Muscle of leg (tissue), 3 donors: ENCODE measurements at regions not wholly inside any gene's neighbourhood (a gene's known extent, or its start where the extent isn't known, plus 50 kb on each side); places are given as distances from the start of the nearest gene placed in this dataset.

Source experiments
- DNase-seq: peaks from one replicate; pipeline ENCODE4 v3.0.0; 2013
- H3K27ac ChIP-seq: one replicate; pipeline ENCODE4 v1.5.1; 2013; ENCODE audit warnings: mild to moderate bottlenecking, low read length, control low read depth
- H3K27me3 ChIP-seq: one replicate; pipeline ENCODE4 v1.6.1; 2013; ENCODE audit warnings: low read length; ENCODE audit not compliant: control insufficient read depth, insufficient read depth
- H3K36me3 ChIP-seq: one replicate; pipeline ENCODE4 v1.6.1; 2013; ENCODE audit warnings: low read length; ENCODE audit not compliant: control insufficient read depth, insufficient read depth
- H3K4me1 ChIP-seq: one replicate; pipeline ENCODE4 v1.6.1; 2013; ENCODE audit warnings: low read length; ENCODE audit not compliant: control insufficient read depth, insufficient read depth
- H3K4me3 ChIP-seq: one replicate; pipeline ENCODE4 v1.5.1; 2013; ENCODE audit warnings: low read length, control low read depth
- H3K9me3 ChIP-seq: replicated peaks from 2 replicates; pipeline ENCODE4 v1.6.1; 2013; ENCODE audit warnings: low read depth, low read length; ENCODE audit not compliant: control insufficient read depth
- WGBS: methylation state at CpG from one replicate; pipeline ENCODE4 v1.1.5; 2013; ENCODE audit warnings: missing lambda C conversion rate; ENCODE audit not compliant: insufficient coverage; 5-methylcytosine and 5-hydroxymethylcytosine counted together

- Histone ChIP-seq H3K36me3 (no peaks in the 10 kb centered on the region), H3K4me3 (no peak overlapping the region), H3K4me1 (no peaks in the 10 kb centered on the region), H3K9me3 (no peaks in the 10 kb centered on the region), H3K27ac (no peak overlapping the region), H3K27me3 (no peaks in the 10 kb centered on the region)
- no peak for DNase-seq
These were observed 114.0 kb upstream of the OBI1 start for GRCh38 chr13:78772933-78773332.

GRCh38 chr13:78770601-78771000 is 111.6 kb upstream of the OBI1 start:
- H3K36me3 ChIP-seq: no peaks in the 10 kb centered on the region
- H3K9me3 ChIP-seq: no peaks in the 10 kb centered on the region
- no peaks in the 10 kb centered on the region for H3K4me1 ChIP-seq
- no peak for DNase-seq
- H3K27me3 ChIP-seq: no peaks in the 10 kb centered on the region
- WGBS: 67% methylated on average over 1 of the region's 1 CpG
- no peak overlapping the region for H3K4me3 ChIP-seq
- no peak overlapping the region for H3K27ac ChIP-seq

- Histone ChIP-seq H3K4me1 (no peaks in the 10 kb centered on the region), H3K27ac (no peak overlapping the region), H3K36me3 (no peaks in the 10 kb centered on the region), H3K9me3 (no peaks in the 10 kb centered on the region), H3K4me3 (no peak overlapping the region), H3K27me3 (no peaks in the 10 kb centered on the region)
- DNase-seq: no peak
- 80% methylated on average over 1 of the region's 1 CpG for WGBS
These were observed 110.0 kb upstream of the OBI1 start for GRCh38 chr13:78768950-78769349.

GRCh38 chr13:78764665-78765064 is 105.7 kb upstream of the OBI1 start:
- Histone ChIP-seq H3K27me3 (no peaks in the 10 kb centered on the region), H3K9me3 (no peaks in the 10 kb centered on the region), H3K27ac (no peak overlapping the region), H3K4me1 (no peaks in the 10 kb centered on the region), H3K36me3 (no peaks in the 10 kb centered on the region), H3K4me3 (no peak overlapping the region)
- no peak for DNase-seq
- WGBS: 65% methylated on average over 9 of the region's 9 CpGs

GRCh38 chr13:78762825-78763224 is 103.9 kb upstream of the OBI1 start:
- no peaks in the 10 kb centered on the region for H3K4me1 ChIP-seq
- no peaks in the 10 kb centered on the region for H3K27me3 ChIP-seq
- H3K36me3 ChIP-seq: no peaks in the 10 kb centered on the region
- no peak overlapping the region for H3K4me3 ChIP-seq
- no peaks in the 10 kb centered on the region for H3K9me3 ChIP-seq
- DNase-seq: no peak
- WGBS: 29% methylated on average over 1 of the region's 2 CpGs
- H3K27ac ChIP-seq: no peak overlapping the region

GRCh38 chr13:78759704-78760103 is 100.7 kb upstream of the OBI1 start:
- WGBS: 89% methylated on average over 2 of the region's 5 CpGs
- H3K27ac ChIP-seq: no peak overlapping the region
- H3K27me3 ChIP-seq: no peaks in the 10 kb centered on the region
- no peak overlapping the region for H3K4me3 ChIP-seq
- H3K36me3 ChIP-seq: no peaks in the 10 kb centered on the region
- H3K9me3 ChIP-seq: no peaks in the 10 kb centered on the region
- H3K4me1 ChIP-seq: no peaks in the 10 kb centered on the region
- DNase-seq: no peak

GRCh38 chr13:78758549-78758948 is 99.6 kb upstream of the OBI1 start:
- no peak overlapping the region for H3K4me3 ChIP-seq
- no peaks in the 10 kb centered on the region for H3K9me3 ChIP-seq
- H3K4me1 ChIP-seq: no peaks in the 10 kb centered on the region
- no peak overlapping the region for H3K27ac ChIP-seq
- no peak for DNase-seq
- 92% methylated on average over 4 of the region's 4 CpGs for WGBS
- H3K27me3 ChIP-seq: no peaks in the 10 kb centered on the region
- no peaks in the 10 kb centered on the region for H3K36me3 ChIP-seq

GRCh38 chr13:78753435-78753834 is 94.5 kb upstream of the OBI1 start:
- Histone ChIP-seq H3K9me3 (no peaks in the 10 kb centered on the region), H3K27me3 (no peaks in the 10 kb centered on the region), H3K4me3 (no peak overlapping the region), H3K4me1 (no peaks in the 10 kb centered on the region), H3K36me3 (no peaks in the 10 kb centered on the region), H3K27ac (no peak overlapping the region)
- WGBS: no CpG with 5 or more reads among the region's 1 CpG
- peak; percentile 18 for DNase-seq

GRCh38 chr13:78750735-78751134 is 91.8 kb upstream of the OBI1 start:
- no peaks in the 10 kb centered on the region for H3K4me1 ChIP-seq
- H3K27me3 ChIP-seq: no peaks in the 10 kb centered on the region
- no peak for DNase-seq
- H3K36me3 ChIP-seq: no peaks in the 10 kb centered on the region
- no peak overlapping the region for H3K4me3 ChIP-seq
- WGBS: no CpG with 5 or more reads among the region's 2 CpGs
- H3K9me3 ChIP-seq: no peaks in the 10 kb centered on the region
- H3K27ac ChIP-seq: no peak overlapping the region

- H3K27me3 ChIP-seq: no peaks in the 10 kb centered on the region
- no peaks in the 10 kb centered on the region for H3K4me1 ChIP-seq
- H3K9me3 ChIP-seq: no peaks in the 10 kb centered on the region
- H3K27ac ChIP-seq: no peak overlapping the region
- H3K4me3 ChIP-seq: no peak overlapping the region
- WGBS: no CpG with 5 or more reads among the region's 3 CpGs
- no peaks in the 10 kb centered on the region for H3K36me3 ChIP-seq
- DNase-seq: no peak
These were observed 85.0 kb upstream of the OBI1 start for GRCh38 chr13:78743973-78744372.

- no peaks in the 10 kb centered on the region for H3K4me1 ChIP-seq
- H3K4me3 ChIP-seq: no peak overlapping the region
- DNase-seq: no peak
- H3K9me3 ChIP-seq: no peaks in the 10 kb centered on the region
- 70% methylated on average over 2 of the region's 5 CpGs for WGBS
- H3K27ac ChIP-seq: no peak overlapping the region
- H3K27me3 ChIP-seq: no peaks in the 10 kb centered on the region
- no peaks in the 10 kb centered on the region for H3K36me3 ChIP-seq
These were observed 83.7 kb upstream of the OBI1 start for GRCh38 chr13:78742659-78743058.
